UCSD-AML1 (cell line): ENCODE measurements at regions not wholly inside any gene's neighbourhood (a gene's known extent, or its start where the extent isn't known, plus 50 kb on each side); places are given as distances from the start of the nearest gene placed in this dataset.
"Not testable (repeated sequence)": the region's sequence is repeated elsewhere in the genome, so short reads cannot be mapped to it uniquely, and the experiment has no call there.

ENCODE experiments used
- DNase-seq: peaks from one replicate; lab custom pipeline; 2025; ENCODE audit not compliant: unreplicated experiment; lab: John Stamatoyannopoulos, UW

DNA sequence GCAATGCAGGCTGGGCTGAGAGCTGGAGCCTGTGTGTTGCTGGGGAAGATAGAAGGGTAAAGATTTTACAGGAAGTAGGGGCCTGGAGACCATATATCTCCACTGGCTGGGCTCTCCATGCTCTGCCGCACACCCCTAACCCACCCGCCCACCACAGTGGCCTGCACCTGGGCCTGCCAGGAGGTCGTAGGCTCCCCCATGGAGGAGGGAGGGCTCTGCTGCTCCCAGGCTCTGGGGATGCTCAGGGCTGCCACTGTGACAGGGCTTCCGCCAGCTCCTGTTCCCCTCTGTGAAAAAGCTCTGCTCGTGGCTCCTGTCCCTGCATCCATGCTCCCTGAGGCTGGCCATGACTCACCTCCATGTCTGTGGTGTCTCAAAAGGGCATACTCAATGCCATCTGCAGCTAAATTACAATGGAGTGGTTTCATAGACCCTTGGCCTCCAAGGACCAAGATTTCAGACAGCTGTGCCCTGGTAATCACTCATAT is 106.0 kb downstream of the CXCL12 start:
- no peak for DNase-seq

DNA sequence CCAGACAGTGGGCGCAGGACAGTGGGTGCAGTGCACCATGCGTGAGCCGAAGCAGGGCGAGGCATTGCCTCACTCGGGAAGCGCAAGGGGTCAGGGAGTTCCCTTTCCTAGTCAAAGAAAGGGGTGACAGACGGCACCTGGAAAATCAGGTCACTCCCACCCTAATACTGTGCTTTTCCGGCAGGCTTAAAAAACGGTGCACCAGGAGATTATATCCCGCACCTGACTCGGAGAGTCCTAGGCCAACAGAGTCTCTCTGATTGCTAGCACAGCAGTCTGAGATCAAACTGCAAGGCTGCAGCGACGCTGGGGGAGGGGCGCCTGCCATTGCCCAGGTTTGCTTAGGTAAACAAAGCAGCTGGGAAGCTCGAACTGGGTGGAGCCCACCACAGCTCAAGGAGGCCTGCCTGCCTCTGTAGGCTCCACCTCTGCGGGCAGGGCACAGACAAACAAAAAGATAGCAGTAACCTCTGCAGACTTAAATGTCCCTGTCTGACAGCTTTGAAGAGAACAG is 116.4 kb downstream of the CXCL12 start:
- DNase-seq: not testable (repeated sequence)

DNA sequence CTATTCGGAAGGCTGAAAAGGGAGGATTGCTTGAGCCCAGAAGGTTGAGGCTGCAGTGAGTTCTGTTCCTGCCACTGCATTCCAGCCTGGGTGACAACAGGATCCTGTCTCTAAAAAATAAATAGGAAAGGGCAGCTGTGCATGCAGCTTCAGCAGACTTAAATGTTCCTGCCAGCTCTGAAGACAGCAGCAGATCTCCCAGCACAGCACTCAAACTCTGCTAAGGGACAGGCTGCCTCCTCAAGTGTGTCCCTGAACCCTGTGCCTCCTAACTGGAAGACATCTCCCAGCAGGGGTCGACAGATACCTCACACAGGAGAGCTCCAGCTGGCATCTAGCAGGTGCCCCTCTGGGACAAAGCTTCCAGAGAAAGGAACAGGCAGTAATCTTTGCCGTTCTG is 117.9 kb downstream of the CXCL12 start:
- DNase-seq: no peak

DNA sequence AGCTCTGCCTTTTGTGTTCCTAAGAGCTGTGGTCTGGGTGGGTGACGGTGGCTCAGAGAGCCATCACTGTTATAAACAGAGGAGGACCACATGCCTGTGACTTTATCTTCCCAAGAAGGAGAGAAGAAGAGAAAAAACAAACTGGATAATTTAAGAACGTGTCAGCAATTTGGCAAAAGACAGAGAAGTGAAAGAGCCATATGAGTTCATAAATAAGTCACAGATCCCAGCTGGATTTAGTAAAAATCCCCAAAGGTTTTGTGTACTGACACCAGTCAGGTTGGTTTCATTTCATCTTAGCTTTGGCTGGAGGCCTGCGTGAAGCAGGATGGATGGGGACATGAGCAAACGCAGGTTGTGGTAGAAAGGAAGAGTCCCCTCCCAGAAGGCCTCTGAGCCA is 120.7 kb downstream of the CXCL12 start:
- no peak for DNase-seq

DNA sequence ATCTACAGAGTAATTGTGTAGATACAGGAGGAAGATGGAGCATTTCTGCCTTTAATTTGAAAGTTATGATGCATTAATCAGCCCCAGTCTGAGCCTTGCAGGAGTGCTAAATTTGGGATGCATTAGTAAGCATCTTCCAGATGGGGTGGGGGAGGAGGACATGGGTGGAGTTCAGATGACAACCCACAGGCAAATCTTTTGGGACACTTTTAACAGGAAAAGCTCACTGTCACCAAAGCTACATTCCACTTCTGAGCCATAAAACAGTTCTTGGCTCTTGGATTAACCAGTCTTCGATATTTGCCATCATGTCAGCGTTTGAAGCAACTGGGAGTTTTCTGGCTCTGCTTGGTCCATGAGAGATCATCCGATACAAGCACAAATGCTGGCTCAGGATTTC is 121.1 kb downstream of the CXCL12 start:
- DNase-seq: no peak

DNA sequence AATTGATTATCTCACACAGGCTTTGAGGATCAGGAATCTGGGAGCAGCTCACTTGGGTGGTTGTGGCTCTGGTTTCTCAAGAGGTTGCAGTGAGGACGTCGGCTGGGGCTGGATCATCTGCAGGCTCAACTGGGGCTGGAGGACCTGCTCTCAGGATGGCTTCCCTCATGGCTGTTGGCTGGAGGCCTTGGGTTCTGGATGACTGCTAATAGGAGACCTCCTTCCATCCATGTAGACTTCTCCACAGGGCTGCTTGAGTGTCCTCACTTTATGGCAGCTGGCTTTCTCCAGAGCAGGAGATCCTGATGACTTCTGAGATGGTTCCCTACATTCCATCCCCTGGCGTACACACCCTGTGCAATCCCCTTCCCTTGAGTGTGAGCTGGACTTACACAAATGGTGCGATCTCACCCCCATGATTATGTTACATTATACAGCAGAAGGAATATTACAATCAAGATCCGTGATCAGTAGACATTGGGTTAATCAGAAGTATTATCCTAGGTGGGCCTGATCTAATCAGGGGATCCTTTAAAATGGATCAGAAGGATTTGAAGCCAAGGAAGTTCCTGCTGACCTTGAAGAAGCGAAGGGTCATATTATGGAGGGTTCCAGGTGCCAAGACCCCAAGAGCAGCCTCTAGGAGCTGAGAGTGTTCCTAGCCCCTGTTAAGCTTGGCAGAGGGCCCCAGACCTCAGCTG is 122.2 kb downstream of the CXCL12 start:
- DNase-seq: no peak

DNA sequence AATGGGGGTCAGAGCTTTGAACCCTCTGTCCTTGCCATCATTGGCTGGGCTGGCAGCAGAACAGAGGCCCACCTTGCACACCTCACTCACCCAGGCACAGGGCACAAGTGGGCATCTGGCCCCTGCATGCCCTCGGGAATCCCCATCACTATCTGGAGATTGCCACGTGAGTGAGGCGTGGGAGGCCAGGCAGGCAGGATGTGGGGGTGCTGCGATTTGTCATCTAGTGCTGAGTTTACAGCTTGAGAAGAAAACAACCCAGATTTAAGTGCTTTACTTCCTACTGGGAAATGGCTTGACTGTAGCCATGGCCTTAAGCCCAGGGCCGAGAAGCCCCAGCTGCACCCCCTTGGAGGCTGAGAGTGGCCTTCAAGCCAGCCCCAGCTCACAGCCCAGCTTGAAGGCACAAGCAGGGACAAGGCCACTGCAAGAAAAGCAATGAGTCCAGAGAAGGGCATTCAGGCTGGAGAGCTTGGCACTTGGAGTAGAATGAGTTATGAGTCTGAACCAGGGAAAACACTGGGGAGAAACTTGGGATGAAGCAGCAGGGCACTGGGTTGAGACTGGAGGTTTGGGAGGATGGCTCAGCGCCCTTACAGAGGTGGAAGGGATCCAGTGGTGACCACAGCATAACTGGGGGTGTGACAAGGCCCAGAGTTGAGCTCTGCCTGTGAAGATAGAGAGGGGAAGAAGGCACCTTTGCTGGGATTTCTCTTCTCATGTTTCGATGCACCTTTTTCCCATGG is 123.0 kb downstream of the CXCL12 start:
- DNase-seq: no peak

DNA sequence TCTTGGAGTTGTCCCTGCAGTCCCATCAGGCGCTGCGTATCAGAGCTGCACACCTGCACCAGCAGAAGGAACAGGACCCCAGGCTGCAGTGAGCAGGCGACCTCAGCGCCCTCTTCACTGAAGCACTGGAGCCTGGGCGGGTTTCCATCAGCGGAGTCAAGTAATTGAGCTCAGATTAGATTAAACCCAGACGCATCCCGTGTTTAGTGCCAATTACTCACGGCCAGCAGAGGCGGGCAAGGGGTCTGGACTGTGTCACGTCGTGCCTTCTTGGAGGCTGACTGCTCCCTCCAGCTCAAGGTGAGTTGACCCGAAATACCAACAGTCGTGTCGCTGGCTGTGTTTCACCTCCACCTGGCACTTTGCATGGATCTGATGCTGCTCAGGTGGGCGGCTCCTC is 123.6 kb downstream of the CXCL12 start:
- no peak for DNase-seq

DNA sequence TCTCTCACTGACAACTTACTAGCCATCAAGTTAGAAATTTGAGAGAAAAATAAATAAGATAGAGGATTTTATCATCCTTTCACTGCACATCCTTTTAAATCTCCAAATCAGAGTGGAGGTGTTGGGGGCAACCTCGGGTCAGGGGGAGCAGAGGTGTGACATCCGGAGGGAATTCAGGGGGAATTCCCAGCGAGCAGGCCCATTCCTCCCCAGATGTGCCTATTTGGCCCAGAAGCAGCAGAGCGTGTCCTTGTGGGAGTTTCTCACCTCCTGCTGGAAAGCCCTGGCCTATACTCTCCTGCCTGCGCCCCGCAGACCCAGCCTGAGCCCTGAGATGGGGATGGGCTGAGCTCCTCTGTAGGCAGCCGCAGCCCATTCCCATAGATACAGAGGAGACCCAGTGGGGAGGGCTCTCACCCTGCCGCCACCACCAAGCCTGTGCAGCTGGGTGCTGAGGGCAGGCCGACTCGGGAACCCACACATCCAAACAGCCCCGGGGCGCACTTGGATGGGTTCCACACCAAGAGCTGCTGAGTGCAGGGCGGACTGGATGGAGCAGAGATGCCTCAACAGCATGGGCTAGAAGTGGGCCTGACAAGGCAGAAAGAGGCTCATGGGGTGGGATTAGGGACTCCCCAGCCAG is 124.5 kb downstream of the CXCL12 start:
- no peak for DNase-seq

DNA sequence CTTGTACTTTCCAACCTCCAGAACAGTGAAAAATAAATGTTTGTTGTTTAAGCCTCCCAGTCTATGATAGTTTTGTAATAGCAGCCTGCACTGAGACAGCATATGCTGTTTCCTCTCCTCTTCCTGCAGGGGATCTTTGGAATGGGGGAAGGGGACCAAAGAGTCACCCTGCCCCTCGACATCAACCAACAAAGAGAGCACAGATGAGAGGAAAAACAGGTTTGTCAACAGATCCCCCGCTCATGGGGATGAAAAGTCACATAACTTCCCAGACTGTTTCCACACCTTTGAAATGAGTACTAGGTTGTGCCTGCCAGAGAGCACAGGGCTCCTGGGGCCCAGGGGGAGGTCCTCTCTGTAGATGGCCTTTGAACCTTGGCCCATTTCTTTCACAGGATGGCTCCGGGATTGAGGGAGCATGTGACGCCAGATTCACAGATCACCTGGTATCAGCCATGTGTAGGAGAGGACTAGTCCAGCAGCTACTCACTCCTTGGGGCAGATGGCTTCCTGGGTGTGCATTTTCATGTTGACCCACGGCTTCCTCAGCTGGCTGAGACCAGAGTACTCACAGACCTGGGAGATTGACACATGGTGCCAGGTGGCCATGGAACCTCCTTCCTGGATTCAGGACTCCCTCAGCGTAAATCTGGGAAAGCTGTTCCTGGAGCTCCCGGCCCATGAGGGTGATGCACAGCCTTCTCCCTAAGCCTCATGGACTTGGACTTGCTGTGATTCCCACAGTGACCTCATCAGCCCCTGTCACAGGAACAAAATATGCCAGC is 125.6 kb downstream of the CXCL12 start:
- no peak for DNase-seq

DNA sequence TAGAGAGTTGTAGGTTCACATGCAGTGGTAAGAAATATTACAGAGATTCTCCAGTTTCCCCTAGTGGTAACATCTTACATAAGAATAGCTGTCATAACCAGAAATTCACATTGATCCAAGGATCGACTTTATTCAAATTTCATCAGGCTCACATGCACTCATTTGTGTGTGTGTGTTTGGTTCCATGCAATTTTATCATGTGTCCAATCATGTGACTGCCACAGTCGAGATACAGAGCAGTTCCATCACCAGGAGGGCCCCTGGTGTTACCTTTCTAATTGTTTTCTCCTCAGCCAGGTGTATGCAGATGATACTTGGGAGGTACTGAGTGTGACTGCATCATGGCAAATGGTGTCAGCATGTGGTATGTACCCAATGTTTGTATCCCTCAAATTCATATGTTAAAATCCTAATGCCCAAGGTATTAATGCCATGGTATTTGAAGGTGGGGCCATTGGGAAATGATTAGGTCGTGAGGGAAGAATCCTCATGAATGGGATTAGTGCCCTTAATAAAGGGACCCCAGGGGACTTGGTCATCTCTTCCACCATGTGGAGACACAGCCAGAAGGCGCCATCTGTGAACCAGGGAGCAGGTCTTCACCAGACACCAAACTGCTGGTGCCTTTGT is 126.3 kb downstream of the CXCL12 start:
- DNase-seq: no peak

DNA sequence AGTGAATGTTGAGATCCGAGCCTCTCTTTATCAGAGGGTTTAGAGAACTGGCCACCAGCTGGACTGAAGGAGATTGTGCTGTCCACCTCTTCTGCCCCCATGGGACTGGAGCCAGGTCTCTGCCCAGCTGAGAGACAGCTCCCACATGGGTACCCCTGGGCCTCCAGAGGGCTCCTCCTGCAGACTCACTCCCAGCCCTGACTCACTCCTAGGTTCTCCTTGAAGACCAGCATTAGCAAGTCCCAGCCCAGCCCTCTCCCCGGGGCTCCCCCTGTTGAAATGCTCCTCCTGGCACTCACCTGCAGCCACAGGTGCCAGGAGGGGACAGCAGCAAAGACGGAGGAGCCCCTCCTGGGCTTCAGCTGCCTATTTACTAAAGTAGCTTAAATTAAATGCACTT is 126.9 kb downstream of the CXCL12 start:
- no peak for DNase-seq

DNA sequence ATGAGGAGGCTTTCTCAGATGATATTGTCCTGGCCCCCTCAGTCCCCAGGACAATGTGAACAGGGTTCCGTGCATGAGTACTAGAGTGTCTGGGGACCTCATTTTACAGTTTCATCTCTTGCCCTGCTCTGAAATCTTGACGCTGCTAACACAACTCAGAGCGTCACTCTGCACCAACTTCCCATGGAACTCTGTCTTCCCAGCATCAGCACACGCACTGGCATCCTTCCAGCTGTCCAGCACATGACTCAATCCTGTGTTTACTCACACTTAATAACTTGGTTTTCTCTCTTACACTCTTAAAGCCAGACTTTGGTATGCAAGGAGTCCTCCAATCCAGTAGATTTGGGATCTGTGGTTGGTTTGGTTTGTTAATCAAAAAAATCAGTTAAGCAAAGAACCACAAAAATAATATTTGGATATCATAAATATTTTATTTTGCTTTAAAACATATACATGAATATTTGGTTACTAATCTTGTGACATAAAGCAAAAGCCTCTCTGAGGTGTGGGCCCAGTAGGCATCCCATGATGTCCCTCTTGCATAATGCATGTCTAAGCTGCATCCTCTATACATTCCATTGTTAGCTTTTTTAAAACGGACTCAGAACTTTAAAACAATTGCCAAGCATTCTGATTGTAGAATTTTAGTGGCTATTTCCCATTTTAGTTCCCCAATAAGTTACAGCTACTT is 131.0 kb downstream of the CXCL12 start:
- DNase-seq: no peak

DNA sequence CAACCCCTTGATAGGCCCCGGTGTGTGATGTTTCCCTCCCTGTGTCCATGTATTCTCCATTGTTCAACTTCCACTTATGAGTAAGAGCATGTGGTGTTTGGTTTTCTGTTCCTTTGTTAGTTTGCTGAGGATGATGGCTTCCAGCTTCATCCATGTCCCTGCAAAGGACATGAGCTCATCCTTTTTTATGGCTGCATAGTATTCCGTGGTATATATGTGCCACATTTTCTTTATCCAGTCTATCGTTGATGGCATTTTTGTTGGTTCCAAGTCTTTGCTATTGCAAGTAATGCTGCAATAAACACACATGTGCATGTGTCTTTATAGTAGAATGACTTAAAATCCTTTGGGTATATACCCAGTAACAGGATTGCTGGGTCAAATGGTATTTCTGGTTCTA is 132.3 kb downstream of the CXCL12 start:
- DNase-seq: not testable (repeated sequence)

DNA sequence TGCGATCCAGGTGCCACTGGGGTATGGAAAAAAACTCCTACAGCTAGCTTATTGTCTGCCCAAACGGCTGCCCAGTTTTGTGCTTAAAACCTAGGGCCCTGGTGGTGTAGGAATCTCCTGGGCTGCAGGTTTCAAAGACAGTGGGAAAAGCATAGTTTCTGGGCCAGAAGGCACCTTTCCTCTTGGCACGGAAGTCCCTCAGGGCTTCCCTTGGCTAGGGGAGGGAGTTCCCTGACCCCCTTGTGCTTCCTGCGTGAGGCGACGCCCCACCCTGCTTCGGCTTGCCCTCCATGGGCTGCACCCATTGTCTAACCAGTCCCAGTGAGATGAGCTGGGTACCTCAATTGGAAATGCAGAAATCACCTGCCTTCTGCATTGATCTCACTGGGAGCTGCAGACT is 135.0 kb downstream of the CXCL12 start:
- not testable (repeated sequence) for DNase-seq

DNA sequence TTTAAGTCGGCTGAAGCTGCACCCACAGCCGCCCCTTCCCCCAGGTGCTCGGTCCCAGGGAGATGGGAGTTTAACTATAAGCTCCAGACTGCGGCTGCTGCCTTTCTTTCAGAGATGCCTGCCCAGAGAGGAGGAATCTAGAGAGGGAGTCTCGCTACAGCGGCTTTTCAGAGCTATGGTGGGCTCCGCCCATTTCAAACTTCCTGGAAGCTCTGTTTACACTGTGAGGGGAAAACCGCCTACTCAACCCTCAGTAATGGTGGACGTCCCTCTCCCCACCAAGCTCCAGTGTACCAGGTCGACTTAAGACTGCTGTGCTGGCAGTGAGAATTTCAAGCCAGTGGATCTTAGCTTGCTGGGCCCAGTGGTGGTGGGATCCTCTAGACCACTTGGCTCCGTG is 135.4 kb downstream of the CXCL12 start:
- DNase-seq: no peak

DNA sequence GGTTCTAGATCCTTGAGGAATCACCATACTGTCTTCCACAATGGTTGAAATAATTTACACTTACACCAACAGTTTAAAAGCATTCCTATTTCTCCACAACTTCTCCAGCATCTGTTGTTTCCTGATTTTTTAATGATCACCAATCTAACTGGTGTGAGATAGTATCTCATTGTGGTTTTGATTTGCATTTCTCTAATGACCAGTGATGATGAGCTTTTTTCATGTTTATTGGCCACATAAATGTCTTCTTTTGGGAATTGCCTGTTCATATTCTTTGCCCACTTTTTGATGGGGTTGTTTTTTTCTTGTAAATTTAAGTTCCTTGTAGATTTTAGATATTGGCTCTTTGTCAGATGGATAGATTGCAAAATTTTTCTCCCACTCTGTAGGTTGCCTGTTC is 138.2 kb downstream of the CXCL12 start:
- DNase-seq: not testable (repeated sequence)

DNA sequence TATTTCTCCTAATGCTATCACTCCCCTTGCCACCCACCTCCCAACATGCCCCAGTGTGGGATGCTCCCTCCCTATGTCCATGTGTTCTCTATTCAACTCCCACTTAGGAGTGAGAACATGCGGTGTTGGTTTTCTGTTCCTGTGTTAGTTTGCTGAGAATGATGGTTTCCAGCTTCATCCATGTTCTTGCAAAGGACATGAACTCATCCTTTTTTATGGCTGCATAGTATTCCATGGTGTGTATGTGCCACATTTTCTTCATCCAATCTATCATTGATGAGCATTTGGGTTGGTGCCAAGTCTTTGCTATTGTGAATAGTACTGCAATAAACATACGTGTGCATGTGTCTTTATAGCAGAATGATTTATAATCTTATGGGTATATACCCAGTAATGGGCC is 138.6 kb downstream of the CXCL12 start:
- DNase-seq: not testable (repeated sequence)

DNA sequence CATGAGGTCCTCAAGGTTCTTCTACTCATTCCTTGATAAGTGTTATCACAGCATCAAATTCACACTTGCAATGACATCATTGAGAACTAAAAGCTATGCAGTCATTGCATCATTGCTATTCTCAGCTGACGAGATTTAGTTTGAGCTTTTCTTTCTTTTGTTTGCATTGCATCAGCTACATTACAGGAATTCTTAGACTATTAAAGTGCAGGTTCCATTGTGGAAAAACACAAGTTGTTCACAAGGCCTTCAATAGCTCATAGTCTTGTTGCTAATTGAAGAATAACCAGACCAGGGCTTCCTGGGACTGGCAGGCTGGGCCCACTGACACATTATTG is 139.3 kb downstream of the CXCL12 start:
- no peak for DNase-seq
